ENCODE measurements at regions not wholly inside any gene's neighbourhood (a gene's known extent, or its start where the extent isn't known, plus 50 kb on each side); places are given as distances from the start of the nearest gene placed in this dataset.
"Not testable (repeated sequence)": the region's sequence is repeated elsewhere in the genome, so short reads cannot be mapped to it uniquely, and the experiment has no call there.

- DNase-seq (ENCODE audit: low read depth in 2 of 2), result no peak
Measured at GRCh38 chr5:130580264-130580663, 584.8 kb downstream of the HINT1 start.

GRCh38 chr5:130578354-130578753, 586.7 kb downstream of the HINT1 start:
- no peak for DNase-seq (ENCODE audit: low read depth in 2 of 2)

- no peak for DNase-seq (ENCODE audit: low read depth in 2 of 2)
Measured at GRCh38 chr5:130571076-130571475, 594.0 kb downstream of the HINT1 start.

GRCh38 chr5:130568791-130569190, 596.3 kb downstream of the HINT1 start:
- DNase-seq (ENCODE audit: low read depth in 2 of 2), result no peak

GRCh38 chr5:130555429-130555828, 609.6 kb downstream of the HINT1 start:
- no peak for DNase-seq (ENCODE audit: low read depth in 2 of 2)

GRCh38 chr5:130550562-130550928, 614.5 kb downstream of the HINT1 start:
- no peak for DNase-seq (ENCODE audit: low read depth in 2 of 2)

GRCh38 chr5:130549884-130550561, 615.0 kb downstream of the HINT1 start:
- DNase-seq (ENCODE audit: low read depth in 2 of 2), result no peak

- DNase-seq (ENCODE audit: low read depth in 2 of 2), result no peak
Measured at GRCh38 chr5:130546211-130546610, 618.8 kb downstream of the HINT1 start.

GRCh38 chr5:130545291-130545690, 619.8 kb downstream of the HINT1 start:
- no peak for DNase-seq (ENCODE audit: low read depth in 2 of 2)

- no peak for DNase-seq (ENCODE audit: low read depth in 2 of 2)
Measured at GRCh38 chr5:130541617-130542221, 623.3 kb downstream of the HINT1 start.

- DNase-seq (ENCODE audit: low read depth in 2 of 2), result no peak
Measured at GRCh38 chr5:130536691-130537090, 628.4 kb downstream of the HINT1 start.

- DNase-seq (ENCODE audit: low read depth in 2 of 2), result no peak
Measured at GRCh38 chr5:130532786-130533185, 628.5 kb downstream of the CHSY3 start.

- DNase-seq (ENCODE audit: low read depth in 2 of 2), result no peak
Measured at GRCh38 chr5:130529511-130530485, 625.5 kb downstream of the CHSY3 start.

- DNase-seq (ENCODE audit: low read depth in 2 of 2), result no peak
Measured at GRCh38 chr5:130529111-130529510, 624.8 kb downstream of the CHSY3 start.

GRCh38 chr5:130528474-130528873, 624.2 kb downstream of the CHSY3 start:
- no peak for DNase-seq (ENCODE audit: low read depth in 2 of 2)

GRCh38 chr5:130526708-130527107, 622.4 kb downstream of the CHSY3 start:
- no peak for DNase-seq (ENCODE audit: low read depth in 2 of 2)

- no peak for DNase-seq (ENCODE audit: low read depth in 2 of 2)
Measured at GRCh38 chr5:130520211-130520610, 615.9 kb downstream of the CHSY3 start.

- DNase-seq (ENCODE audit: low read depth in 2 of 2), result no peak
Measured at GRCh38 chr5:130514984-130515690, 610.9 kb downstream of the CHSY3 start.

- DNase-seq (ENCODE audit: low read depth in 2 of 2), result no peak
Measured at GRCh38 chr5:130502702-130503101, 598.4 kb downstream of the CHSY3 start.

- DNase-seq (ENCODE audit: low read depth in 2 of 2), result no peak
Measured at GRCh38 chr5:130501151-130501865, 597.0 kb downstream of the CHSY3 start.

- DNase-seq (ENCODE audit: low read depth in 2 of 2), result not testable (repeated sequence)
Measured at GRCh38 chr5:130500495-130500894, 596.2 kb downstream of the CHSY3 start.
